CD4-positive, alpha-beta memory T cell (primary cell): ENCODE measurements at regions not wholly inside any gene's neighbourhood (a gene's known extent, or its start where the extent isn't known, plus 50 kb on each side); places are given as distances from the start of the nearest gene placed in this dataset.
A peak's percentile ranks its signal among the peaks of the same experiment; 100 is the strongest.

ENCODE experiments used
- CTCF ChIA-PET: fragments of 350-600 bp; sonication (Branson Sonifier 250); formaldehyde crosslinking; loops from one replicate; lab custom pipeline; 2021; ENCODE audit warnings: inconsistent platforms; ENCODE audit not compliant: partially characterized antibody; lab: Charles Lee
- POLR2A ChIA-PET: fragments of 350-600 bp; sonication (Branson Sonifier 250); formaldehyde crosslinking; loops from one replicate; lab custom pipeline; 2021; ENCODE audit not compliant: partially characterized antibody; lab: Charles Lee
- DNase-seq, 5 donors: peaks; one replicate each; pipeline versions ENCODE4 v3.0.0 to v3.0.0-alpha.2; 2020 to 2022; ENCODE audit warnings: mixed read lengths in 1 of 5
- H3K27ac ChIP-seq: one replicate; pipeline ENCODE4 v1.7.0; 2013; ENCODE audit warnings: low read depth, low read length
- H3K27me3 ChIP-seq: 2 replicates; pipeline ENCODE4 v1.7.0; 2013; ENCODE audit warnings: mild to moderate bottlenecking, low read length, moderate library complexity; ENCODE audit not compliant: insufficient read depth
- H3K36me3 ChIP-seq: 2 replicates; pipeline ENCODE4 v1.7.0; 2013; ENCODE audit warnings: mild to moderate bottlenecking, low read length, moderate library complexity; ENCODE audit not compliant: insufficient read depth
- H3K4me1 ChIP-seq: 2 replicates; pipeline ENCODE4 v1.7.0; 2013; ENCODE audit warnings: mild to moderate bottlenecking, low read length, moderate library complexity; ENCODE audit not compliant: insufficient read depth
- H3K4me3 ChIP-seq, 2 donors: one replicate each; pipeline ENCODE4 v1.7.0; 2013; ENCODE audit warnings: low read length in 2 of 2, mild to moderate bottlenecking in 1 of 2
- H3K9me3 ChIP-seq, 2 donors: one replicate each; pipeline ENCODE4 v1.7.0; 2013; ENCODE audit warnings: low read length in 2 of 2, control low read depth in 1 of 2; ENCODE audit not compliant: control insufficient read depth in 1 of 2
- H3K27ac Mint-ChIP-seq, 7 donors: one replicate each; pipeline ENCODE4 v1.8.0; 2020 to 2021; ENCODE audit warnings: mixed read lengths in 7 of 7, mild to moderate bottlenecking in 6 of 7, inconsistent platforms in 3 of 7, moderate library complexity in 3 of 7
- H3K27me3 Mint-ChIP-seq, 2 donors: one replicate each; pipeline ENCODE4 v1.8.0; 2020 to 2021; ENCODE audit warnings: mixed read lengths in 2 of 2
- H3K36me3 Mint-ChIP-seq, 2 donors: one replicate each; pipeline ENCODE4 v1.8.0; 2020 to 2021; ENCODE audit warnings: mixed read lengths in 2 of 2, inconsistent platforms in 1 of 2, mild to moderate bottlenecking in 1 of 2
- H3K4me1 Mint-ChIP-seq, 4 donors: one replicate each; pipeline ENCODE4 v1.8.0; 2020 to 2021; ENCODE audit warnings: mixed read lengths in 4 of 4, mild to moderate bottlenecking in 1 of 4
- H3K4me3 Mint-ChIP-seq, 8 donors: one replicate each; pipeline ENCODE4 v1.8.0; 2020 to 2021; ENCODE audit warnings: mixed read lengths in 8 of 8, mild to moderate bottlenecking in 7 of 8, moderate library complexity in 6 of 8, inconsistent platforms in 3 of 8
- H3K9me3 Mint-ChIP-seq, 8 donors: one replicate each; pipeline ENCODE4 v1.8.0; 2020 to 2021; ENCODE audit warnings: mixed read lengths in 8 of 8, mild to moderate bottlenecking in 5 of 8, inconsistent platforms in 3 of 8, moderate library complexity in 1 of 8
- intact Hi-C: fragments of 100-400 bp; cut with micrococcal nuclease; formaldehyde crosslinking; loops from one replicate; pipeline ENCODE4 v1.15.1; 2023

GRCh38 chr6:154885214-154885613 is 109.9 kb upstream of the TIAM2 start:
- Mint-ChIP-seq H3K4me1 (peaks cover 0 to 5% (median 2%) of the 10 kb centered on the region in 4 donors), H3K36me3 (peaks cover 14 to 20% of the 10 kb centered on the region in 2 donors), H3K4me3 (no peak overlapping the region), H3K27ac (peak overlapping the region in 1 of 7 donors; percentile 8), H3K9me3 (no peaks in the 10 kb centered on the region), H3K27me3 (no peaks in the 10 kb centered on the region)
- H3K9me3 ChIP-seq, result no peaks in the 10 kb centered on the region
- no peak overlapping the region for H3K27ac ChIP-seq
- intact Hi-C loops, result no loop called here
- POLR2A ChIA-PET, result no interaction called here
- H3K36me3 ChIP-seq, result peaks cover 4% of the 10 kb centered on the region
- no peaks in the 10 kb centered on the region for H3K27me3 ChIP-seq
- no peak overlapping the region for H3K4me3 ChIP-seq
- H3K4me1 ChIP-seq, result no peaks in the 10 kb centered on the region
- CTCF ChIA-PET, result no interaction called here
- no peak for DNase-seq

- ChIA-PET CTCF (no interaction called here), POLR2A (no interaction called here)
- Histone ChIP-seq H3K9me3 (no peaks in the 10 kb centered on the region), H3K27ac (no peak overlapping the region), H3K4me1 (no peaks in the 10 kb centered on the region), H3K4me3 (no peak overlapping the region), H3K36me3 (peaks cover 4% of the 10 kb centered on the region), H3K27me3 (no peaks in the 10 kb centered on the region)
- intact Hi-C loops, result no loop called here
- no peak overlapping the region for H3K27ac Mint-ChIP-seq
- peaks cover 0 to 4% (median 2%) of the 10 kb centered on the region in 4 donors for H3K4me1 Mint-ChIP-seq
- no peak overlapping the region for H3K4me3 Mint-ChIP-seq
- H3K27me3 Mint-ChIP-seq, result no peaks in the 10 kb centered on the region
- no peaks in the 10 kb centered on the region for H3K9me3 Mint-ChIP-seq
- peaks cover 14 to 20% of the 10 kb centered on the region in 2 donors for H3K36me3 Mint-ChIP-seq
- no peak for DNase-seq
Measured at GRCh38 chr6:154886016-154886415, 109.1 kb upstream of the TIAM2 start.

- no peak overlapping the region for H3K4me3 Mint-ChIP-seq
- no peak overlapping the region for H3K27ac Mint-ChIP-seq
- peaks cover 14 to 20% of the 10 kb centered on the region in 2 donors for H3K36me3 Mint-ChIP-seq
- no peaks in the 10 kb centered on the region for H3K9me3 Mint-ChIP-seq
- no peak overlapping the region for H3K27ac ChIP-seq
- no peaks in the 10 kb centered on the region for H3K27me3 Mint-ChIP-seq
- DNase-seq, result no peak
- H3K4me3 ChIP-seq, result no peak overlapping the region
- intact Hi-C loops, result no loop called here
- H3K9me3 ChIP-seq, result no peaks in the 10 kb centered on the region
- peaks cover 0 to 4% (median 2%) of the 10 kb centered on the region in 4 donors for H3K4me1 Mint-ChIP-seq
- H3K4me1 ChIP-seq, result no peaks in the 10 kb centered on the region
- ChIA-PET CTCF (no interaction called here), POLR2A (no interaction called here)
- H3K36me3 ChIP-seq, result peaks cover 4% of the 10 kb centered on the region
- H3K27me3 ChIP-seq, result no peaks in the 10 kb centered on the region
Measured at GRCh38 chr6:154886471-154886870, 108.6 kb upstream of the TIAM2 start.

GRCh38 chr6:154887051-154887450 is 108.1 kb upstream of the TIAM2 start:
- no peaks in the 10 kb centered on the region for H3K27me3 Mint-ChIP-seq
- POLR2A ChIA-PET, result no interaction called here
- no peak overlapping the region for H3K27ac Mint-ChIP-seq
- Histone ChIP-seq H3K36me3 (peaks cover 4% of the 10 kb centered on the region), H3K9me3 (no peaks in the 10 kb centered on the region), H3K4me1 (no peaks in the 10 kb centered on the region), H3K4me3 (no peak overlapping the region), H3K27me3 (no peaks in the 10 kb centered on the region), H3K27ac (no peak overlapping the region)
- intact Hi-C loops, result no loop called here
- H3K9me3 Mint-ChIP-seq, result no peaks in the 10 kb centered on the region
- peaks cover 13 to 19% of the 10 kb centered on the region in 2 donors for H3K36me3 Mint-ChIP-seq
- CTCF ChIA-PET, result no interaction called here
- no peak for DNase-seq
- H3K4me1 Mint-ChIP-seq, result peaks cover 0 to 4% (median 2%) of the 10 kb centered on the region in 4 donors
- no peak overlapping the region for H3K4me3 Mint-ChIP-seq

GRCh38 chr6:154888421-154889295 is 106.5 kb upstream of the TIAM2 start:
- Mint-ChIP-seq H3K4me3 (no peak overlapping the region), H3K9me3 (no peaks in the 10 kb centered on the region), H3K4me1 (peaks cover 0 to 4% (median 2%) of the 10 kb centered on the region in 4 donors), H3K36me3 (peaks cover 5 to 7% of the 10 kb centered on the region in 2 donors), H3K27me3 (no peaks in the 10 kb centered on the region), H3K27ac (peak overlapping the region in 1 of 7 donors; percentile 13)
- no peaks in the 10 kb centered on the region for H3K9me3 ChIP-seq
- no peaks in the 10 kb centered on the region for H3K4me1 ChIP-seq
- H3K36me3 ChIP-seq, result no peaks in the 10 kb centered on the region
- POLR2A ChIA-PET, result no interaction called here
- no peak overlapping the region for H3K27ac ChIP-seq
- intact Hi-C loops, result no loop called here
- DNase-seq, result no peak
- no peaks in the 10 kb centered on the region for H3K27me3 ChIP-seq
- CTCF ChIA-PET, result interaction anchor here (0.9 kb wide), 1 partner anchor 213 kb away, joined by 3 read pairs; no protein-coding TSS in a partner anchor
- H3K4me3 ChIP-seq, result no peak overlapping the region

GRCh38 chr6:154890874-154891273 is 104.2 kb upstream of the TIAM2 start:
- no peak overlapping the region for H3K27ac ChIP-seq
- no peaks in the 10 kb centered on the region for H3K4me1 ChIP-seq
- H3K4me1 Mint-ChIP-seq, result peaks cover 0 to 6% (median 2%) of the 10 kb centered on the region in 4 donors
- no peak for DNase-seq
- peak overlapping the region in 1 of 7 donors; percentile 29 for H3K27ac Mint-ChIP-seq
- H3K4me3 ChIP-seq, result no peak overlapping the region
- no peaks in the 10 kb centered on the region for H3K36me3 ChIP-seq
- H3K9me3 Mint-ChIP-seq, result no peaks in the 10 kb centered on the region
- ChIA-PET POLR2A (no interaction called here), CTCF (no interaction called here)
- H3K9me3 ChIP-seq, result no peaks in the 10 kb centered on the region
- no peak overlapping the region for H3K4me3 Mint-ChIP-seq
- H3K27me3 Mint-ChIP-seq, result no peaks in the 10 kb centered on the region
- no peaks in the 10 kb centered on the region for H3K27me3 ChIP-seq
- intact Hi-C loops, result no loop called here
- peaks cover 3 to 5% of the 10 kb centered on the region in 2 donors for H3K36me3 Mint-ChIP-seq

GRCh38 chr6:154891901-154892300 is 103.2 kb upstream of the TIAM2 start:
- Mint-ChIP-seq H3K27ac (no peak overlapping the region), H3K4me3 (no peak overlapping the region), H3K4me1 (peaks cover 0 to 6% (median 2%) of the 10 kb centered on the region in 4 donors), H3K27me3 (no peaks in the 10 kb centered on the region), H3K9me3 (peaks cover 0 to 2% (median 0%) of the 10 kb centered on the region in 8 donors), H3K36me3 (peaks cover 5 to 11% of the 10 kb centered on the region in 2 donors)
- ChIA-PET POLR2A (no interaction called here), CTCF (no interaction called here)
- H3K27ac ChIP-seq, result no peak overlapping the region
- H3K4me1 ChIP-seq, result no peaks in the 10 kb centered on the region
- H3K36me3 ChIP-seq, result no peaks in the 10 kb centered on the region
- no peak for DNase-seq
- no peaks in the 10 kb centered on the region for H3K9me3 ChIP-seq
- H3K27me3 ChIP-seq, result no peaks in the 10 kb centered on the region
- intact Hi-C loops, result no loop called here
- H3K4me3 ChIP-seq, result no peak overlapping the region
